SIG-M5 treated with dmso at 0.1 percent for 504 hours (cell line): ENCODE measurements at regions not wholly inside any gene's neighbourhood (a gene's known extent, or its start where the extent isn't known, plus 50 kb on each side); places are given as distances from the start of the nearest gene placed in this dataset.
"Not testable (repeated sequence)": the region's sequence is repeated elsewhere in the genome, so short reads cannot be mapped to it uniquely, and the experiment has no call there.

Source experiments
- DNase-seq: peaks from one replicate; lab custom pipeline; 2025; ENCODE audit not compliant: unreplicated experiment; lab: John Stamatoyannopoulos, UW

DNA sequence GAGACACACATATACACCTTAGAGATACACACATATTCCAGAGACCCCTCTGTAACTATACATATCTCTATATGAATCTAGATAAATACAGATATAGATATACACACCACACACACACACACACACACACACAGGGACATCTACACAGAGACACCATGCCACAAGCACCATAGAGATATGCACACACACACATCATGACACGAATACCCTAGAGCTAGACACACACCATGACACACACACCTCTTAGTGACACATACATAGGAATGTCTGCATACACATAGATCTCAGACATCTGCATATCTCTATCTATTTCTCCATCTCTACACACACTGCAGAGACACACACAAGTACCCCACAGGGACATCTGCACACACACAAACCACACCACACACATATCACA lies 270.0 kb downstream of the CYRIA start:
- no peak for DNase-seq

DNA sequence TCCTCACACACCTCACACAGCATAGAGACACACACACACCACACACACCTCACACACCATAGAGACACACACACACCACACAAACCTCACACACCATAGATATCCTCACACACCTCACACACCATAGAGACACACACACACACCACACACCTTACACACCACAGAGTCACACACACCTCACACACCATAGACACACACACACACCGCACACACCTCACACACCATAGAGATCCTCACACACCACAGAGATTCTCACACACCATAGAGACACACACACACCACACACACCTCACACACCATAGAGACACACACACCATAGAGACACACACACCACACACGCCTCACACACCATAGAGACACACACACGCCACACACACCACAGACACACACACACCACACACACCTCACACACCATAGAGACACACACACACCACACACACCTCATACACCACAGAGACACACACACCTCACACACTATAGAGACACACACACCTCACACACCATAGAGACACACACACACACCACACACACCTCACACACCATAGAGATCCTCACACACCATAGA lies 270.6 kb downstream of the CYRIA start:
- no peak for DNase-seq

DNA sequence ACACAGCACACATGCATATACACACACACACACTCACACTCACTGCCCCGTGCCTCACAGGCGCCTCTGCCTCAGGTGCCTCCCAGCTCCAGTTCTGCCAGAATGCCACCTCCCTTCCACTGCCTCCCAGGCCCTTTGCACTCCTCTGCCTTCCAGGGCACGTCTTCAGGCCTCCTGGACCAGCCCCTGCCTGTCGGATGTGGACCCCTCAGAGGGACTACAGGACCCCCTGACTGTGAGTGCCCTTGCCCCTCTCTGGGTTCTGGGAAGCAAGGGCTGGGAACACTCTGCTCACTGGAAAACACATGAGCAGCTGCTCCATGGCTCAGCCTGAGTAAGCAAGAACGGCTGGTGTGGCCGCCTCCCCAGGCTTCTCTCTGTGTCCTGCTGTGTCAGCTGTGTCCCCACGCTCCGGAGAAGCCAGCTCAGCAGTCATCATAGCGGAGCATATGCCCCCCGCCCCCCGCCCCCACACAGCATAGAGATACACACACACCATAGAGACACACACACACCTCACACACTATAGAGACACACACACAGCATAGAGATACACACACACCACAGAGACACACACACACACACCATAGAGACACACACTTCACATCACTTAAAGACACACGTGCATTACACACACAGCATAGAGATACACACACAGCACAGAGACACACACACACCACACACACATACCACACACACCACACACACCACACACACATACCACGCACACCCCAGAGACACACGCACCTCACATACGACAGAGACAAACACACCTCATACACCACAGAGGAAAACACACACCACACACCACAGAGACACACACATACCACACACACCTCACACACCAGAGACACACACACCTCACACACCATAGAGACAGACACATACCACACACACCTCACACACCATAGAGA lies 271.3 kb downstream of the CYRIA start:
- DNase-seq, result no peak

DNA sequence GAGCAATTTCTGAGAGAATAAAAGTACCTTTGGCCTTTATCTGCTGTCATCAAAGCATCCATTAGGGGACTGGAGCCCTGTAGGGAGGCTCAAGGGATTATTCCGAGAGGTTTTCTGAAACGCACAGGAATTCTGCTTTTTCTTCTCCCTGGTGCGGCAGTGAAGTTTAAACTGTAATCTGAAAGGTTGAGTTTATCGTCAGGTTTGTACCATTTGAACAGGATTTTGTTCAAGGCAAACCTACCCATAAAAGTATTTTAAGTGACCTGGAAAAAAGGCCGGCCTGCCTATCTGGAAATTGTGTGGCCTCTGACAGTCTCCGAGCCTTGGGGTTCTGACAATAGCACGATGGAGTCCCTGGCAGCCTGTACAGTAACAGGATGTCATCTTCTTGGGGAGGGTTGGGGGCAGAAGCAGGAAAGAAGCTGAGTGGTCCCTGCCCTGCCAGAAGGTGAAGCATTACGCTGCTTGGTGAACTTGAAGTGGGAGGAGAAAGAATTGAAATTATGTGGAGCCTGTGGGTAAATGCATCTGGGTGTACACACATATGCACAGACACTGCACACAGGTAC lies 272.0 kb downstream of the CYRIA start:
- DNase-seq, result no peak

DNA sequence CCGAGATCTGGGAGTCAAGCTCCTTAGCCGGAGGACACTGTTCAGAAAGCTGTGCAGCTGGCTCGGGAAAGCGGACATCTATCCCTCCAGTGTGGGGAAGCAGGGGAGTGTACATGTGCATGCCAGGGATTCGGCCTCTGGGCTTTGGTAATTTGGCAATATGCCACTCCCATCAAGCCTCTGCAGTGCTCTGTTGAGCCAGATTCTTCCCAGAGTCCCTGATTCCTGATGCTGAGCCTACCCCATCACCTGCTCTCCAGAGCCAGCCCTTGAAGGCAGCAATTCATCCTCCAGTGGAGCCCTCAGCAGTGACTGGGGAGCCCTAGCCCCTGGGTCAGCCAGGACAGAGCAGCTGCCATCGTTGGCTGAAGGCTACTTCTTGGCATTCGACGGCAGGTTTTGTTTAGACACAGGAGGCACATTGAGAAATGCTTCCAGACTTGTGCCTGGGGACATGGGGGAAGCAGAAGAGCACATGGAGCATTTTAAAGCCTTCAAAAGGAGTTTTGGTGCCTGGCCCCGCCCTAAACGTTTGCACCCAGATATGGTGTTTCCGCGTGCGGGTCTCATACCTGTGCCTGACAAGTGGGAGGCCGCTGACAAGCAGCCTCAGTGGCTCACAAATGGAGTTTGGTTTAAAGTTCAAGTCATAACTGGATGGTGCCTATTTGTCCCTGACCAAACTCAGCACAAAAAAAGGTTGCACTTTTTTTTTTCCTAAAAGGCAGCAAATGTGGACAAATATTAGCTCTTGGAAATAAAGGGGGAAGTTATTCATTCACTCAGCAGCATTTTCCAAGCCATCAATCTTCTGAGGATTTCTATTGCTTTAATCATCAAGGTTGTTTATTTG lies 272.8 kb downstream of the CYRIA start:
- no peak for DNase-seq

DNA sequence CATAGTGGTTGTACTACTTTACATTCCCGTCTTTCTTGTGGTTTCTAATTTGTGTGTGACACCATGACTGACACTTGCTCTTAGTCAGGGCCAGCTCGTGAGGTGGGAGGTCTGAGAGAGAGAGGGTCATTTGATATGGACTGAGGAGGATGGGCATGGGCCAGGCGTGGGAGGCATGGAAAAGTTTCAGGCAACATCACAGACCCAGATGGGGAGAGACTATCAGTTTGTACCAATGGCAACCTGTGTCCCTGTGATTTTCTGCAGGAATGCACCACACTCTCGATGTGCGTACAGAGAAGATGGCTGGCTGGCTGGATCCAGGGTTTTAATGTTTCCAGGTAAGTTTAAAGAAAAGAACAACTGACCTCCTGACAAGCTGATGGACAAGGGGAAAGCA lies 273.6 kb downstream of the CYRIA start:
- DNase-seq, result no peak

DNA sequence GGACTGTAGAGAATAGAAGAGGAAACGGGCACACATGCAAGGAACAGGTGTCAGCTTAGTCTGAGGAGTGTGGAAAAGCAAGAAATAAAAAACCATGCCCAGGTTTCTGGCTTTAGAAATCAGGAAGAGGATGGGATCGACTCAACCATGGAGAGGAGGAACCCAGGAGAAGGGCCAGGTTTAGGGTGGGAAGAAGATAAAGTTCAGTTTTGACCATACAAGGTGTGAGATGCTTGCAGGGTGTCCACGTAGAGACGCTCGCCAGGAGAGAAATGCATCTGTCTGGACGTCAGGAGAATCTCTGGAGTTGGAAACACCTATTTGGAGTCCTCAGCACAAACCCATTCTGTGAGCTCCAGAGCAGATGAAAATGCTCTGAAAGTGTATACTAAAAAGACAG lies 275.1 kb downstream of the CYRIA start:
- DNase-seq, result no peak

DNA sequence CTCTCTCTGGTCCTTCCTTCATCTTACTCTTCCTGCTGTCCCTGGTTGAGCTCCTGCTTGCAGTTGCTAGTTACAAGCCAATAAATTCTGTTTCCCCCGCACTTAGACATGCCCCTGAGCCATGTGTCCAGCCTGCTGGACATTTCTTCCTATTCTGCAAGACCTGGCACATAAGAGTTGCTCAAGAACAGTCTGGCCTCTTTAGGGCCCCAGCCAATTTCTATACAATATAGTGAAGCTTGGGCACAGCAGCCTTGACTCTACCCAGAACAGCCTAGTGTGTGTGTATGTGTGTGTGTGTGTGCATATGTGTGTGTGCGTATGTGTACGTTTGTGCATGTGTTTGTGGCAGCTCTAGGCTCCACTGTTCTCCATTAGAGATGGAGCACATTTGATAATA lies 276.0 kb downstream of the CYRIA start:
- no peak for DNase-seq

DNA sequence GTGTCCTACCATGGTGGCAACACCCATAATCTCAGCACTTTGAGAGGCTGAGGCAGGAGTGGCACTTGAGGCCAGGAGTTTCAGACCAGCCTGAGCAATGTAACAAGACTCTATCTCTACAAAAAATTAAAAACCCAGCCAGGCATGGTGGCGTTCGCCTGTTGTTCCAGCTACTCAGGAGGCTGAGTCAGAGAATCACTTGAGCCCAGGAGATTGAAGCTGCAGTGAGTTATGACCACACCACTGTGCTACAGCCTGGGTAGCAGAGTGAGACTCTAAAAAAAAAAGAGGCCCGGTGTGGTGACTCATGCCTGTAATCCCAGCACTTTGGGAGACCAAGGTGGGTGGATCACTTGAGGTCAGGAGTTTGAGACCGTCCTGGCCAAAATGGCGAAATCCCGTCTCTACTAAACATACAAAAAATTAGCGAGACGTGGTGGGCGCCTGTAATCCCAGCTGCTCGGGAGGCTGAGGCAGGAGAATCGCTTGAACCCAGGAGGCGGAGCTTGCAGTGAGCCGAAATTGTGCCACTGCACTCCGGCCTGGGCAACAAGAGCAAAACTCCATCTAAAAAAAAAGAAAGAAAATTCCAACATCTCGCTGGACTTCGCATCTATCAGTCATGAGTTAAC lies 277.3 kb downstream of the CYRIA start:
- DNase-seq, result not testable (repeated sequence)

DNA sequence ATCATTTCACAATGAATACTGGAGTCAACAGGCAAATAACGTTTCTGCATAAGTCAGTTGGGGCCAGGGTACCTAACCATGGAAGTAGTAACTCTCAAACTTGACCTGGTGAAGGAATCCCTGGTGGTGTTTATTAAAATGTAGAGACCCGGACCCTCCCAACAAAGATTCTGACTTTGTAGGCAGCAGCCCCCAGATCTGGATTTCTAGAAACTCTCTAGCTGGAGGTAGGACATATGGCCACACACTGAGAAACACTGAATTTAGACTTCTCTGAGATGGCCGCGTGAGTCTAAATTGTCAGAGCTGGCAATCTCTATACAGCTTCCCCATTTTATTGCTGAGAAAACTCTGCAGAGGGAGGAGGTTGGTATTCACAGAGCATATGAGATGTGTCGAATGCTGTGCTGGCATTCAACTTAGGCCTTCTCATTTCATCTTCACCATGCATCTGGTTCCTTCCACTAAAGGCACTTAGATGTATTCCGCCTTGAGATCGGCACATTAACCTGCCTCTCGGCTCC lies 278.1 kb downstream of the CYRIA start:
- no peak for DNase-seq

DNA sequence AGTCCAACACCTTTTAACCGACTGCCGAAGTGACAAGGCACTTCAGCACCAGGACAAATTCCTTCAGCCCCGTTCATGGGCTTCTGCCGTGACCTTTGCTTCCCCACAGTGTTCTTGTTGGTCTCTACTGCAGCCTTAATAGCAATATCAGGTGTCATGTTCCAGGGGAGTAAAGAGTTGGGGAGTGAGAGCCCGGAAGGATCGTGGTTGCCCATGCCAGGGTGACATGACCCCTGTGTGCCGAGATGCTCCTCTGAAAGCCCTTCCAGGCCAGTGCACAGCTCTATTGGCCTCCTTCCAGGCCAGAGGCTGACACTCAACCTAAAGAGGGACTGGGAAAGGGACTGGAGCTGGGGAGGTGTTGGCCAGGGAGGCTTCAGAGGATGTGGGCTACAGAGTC lies 279.2 kb downstream of the CYRIA start:
- DNase-seq, result no peak

DNA sequence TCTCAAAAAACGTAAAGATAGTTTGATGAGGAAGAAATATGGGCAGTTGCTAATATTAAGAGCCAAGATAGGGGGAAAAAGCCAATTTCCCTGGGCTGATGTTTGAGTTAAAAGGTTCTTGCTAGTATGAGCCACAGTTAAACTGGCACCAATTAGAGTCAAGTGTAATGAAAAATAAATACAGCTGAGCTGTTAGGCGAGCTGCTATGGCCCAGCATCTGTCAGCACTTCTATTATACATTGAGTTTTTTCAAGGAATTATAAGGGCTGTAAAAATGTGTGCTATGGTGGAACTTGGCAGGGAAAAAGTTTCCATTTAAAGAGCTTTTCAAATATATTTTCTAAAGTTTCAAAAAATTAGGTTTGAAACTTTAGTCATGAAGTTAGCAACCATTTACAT lies 279.6 kb downstream of the CYRIA start:
- DNase-seq, result no peak

DNA sequence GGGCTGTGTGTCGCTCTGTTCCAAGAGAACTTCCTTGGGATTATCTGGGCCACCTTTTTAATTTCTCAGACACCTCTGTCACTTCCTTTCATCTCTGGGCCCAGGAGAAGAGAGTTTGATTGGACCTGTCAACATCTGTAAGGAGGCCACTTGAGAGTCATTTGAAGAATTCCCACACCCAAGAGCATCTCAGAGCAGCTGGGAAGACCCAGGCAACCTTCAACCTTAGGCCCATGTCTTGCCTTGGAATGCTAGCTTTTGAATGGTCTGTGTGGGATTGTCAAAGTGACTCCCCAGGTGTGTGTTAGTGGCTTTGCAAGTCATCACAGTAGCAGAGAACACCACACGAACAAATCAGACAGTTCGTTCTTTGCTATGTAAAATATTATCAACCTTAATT lies 280.3 kb downstream of the CYRIA start:
- no peak for DNase-seq

DNA sequence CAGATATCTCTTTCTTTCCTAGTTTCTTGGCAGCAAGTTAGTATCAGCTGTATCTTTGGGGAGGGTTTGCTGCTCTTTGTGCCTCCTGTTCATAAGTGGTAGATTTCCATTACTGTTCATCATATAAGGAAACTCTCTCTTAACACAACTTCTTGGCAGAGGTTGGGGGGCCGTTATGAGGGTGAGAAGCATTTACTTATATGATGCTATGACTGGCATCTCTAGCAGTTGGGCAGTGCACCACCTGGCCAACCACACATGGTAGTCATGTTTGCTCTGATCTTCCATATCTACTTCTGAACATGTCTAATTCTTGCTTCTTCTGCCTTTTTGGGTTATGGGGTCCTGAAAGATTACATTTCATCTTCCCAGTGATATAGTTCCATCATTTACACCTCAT lies 282.2 kb downstream of the CYRIA start:
- DNase-seq, result no peak

DNA sequence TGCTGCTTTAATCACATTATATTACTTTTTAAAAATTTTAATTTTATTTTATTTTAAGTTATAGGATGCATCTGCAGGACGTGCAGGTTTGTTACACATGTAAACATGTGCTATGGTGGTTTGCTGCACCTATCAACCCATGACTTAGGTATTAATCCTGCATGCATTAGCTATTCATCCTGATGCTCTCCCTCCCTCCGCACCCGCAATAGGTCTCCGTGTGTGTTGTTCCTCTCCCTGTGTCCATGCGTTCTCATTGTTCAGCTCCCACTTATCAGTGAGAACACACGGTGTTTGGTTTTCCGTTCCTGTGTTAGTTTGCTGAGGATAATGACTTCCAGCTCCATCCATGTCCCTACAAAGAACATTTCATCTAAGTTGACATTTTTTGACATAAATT lies 283.2 kb downstream of the CYRIA start:
- no peak for DNase-seq

DNA sequence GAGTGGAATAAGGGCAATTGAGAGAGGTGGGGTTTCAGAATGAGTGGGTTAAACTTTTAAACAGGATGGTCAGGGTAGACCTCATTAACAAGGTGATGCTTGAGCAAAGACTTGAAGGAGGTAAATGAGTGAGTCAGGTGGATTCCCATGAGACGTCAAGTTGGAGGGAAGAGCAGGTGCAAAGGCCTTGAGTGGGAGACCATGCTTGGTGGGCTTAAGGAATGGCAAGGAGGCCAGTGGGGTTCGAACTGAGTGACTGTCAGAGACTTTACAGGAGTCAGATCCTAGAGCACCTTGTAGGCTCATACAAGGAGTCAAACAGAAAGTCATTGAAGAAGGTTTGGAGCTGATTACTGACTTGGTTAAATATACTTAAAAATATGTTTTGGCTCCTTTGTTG lies 284.1 kb downstream of the CYRIA start:
- DNase-seq, result no peak

DNA sequence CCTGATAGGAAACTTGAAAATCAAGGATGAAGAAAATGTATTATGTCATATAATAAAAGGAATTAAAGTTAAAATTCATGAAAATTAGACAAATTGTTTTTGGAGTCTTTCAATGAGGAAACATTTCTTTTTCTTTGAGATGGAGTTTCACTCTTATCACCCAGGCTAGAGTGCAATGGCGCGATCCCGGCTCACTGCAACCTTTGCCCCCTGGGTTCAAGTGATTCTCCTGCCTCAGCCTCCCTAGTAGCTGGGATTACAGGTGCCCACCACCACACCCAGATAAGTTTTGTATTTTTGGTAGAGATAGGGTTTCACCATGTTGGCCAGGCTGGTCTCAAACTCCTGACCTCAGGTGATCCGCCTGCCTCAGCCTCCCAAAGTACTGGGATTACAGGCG lies 285.7 kb downstream of the CYRIA start:
- not testable (repeated sequence) for DNase-seq

DNA sequence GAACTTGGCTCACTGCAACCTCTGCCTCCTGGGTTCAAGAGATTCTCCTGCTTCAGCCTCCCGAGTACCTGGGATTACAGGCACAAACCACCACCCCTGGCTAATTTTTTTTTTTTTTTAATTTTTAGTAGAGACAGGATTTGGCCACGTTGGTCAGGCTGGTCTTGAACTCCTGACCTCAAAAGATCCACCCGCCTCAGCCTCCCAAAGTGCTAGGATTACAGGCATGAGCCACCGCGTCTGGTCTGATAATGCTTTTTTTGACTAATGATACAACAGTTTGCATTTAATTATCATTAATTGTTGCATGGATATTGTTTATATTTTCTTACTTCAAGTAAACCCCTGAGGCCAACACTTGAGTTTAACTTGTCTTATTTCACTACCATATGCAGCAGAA lies 286.6 kb downstream of the CYRIA start:
- DNase-seq, result not testable (repeated sequence)

DNA sequence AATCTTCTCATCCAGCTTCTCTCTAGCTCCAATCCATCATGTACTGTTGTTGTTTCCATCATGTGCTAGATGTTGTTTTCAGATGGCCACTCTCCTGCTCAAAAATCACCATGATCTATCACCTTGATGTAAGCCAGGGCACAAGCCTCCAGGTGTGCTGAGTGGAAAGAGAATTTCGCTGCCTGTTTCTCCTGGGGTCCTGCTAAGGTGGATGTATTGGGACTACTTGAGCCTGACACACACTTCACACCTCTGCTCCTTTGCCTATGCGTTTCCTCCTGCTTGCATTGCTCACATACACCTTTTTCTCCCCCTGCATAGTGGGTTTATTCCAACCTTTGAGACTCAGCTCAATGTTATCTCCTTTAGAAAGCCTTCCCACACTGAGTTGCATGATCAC lies 287.6 kb downstream of the CYRIA start:
- DNase-seq, result no peak

DNA sequence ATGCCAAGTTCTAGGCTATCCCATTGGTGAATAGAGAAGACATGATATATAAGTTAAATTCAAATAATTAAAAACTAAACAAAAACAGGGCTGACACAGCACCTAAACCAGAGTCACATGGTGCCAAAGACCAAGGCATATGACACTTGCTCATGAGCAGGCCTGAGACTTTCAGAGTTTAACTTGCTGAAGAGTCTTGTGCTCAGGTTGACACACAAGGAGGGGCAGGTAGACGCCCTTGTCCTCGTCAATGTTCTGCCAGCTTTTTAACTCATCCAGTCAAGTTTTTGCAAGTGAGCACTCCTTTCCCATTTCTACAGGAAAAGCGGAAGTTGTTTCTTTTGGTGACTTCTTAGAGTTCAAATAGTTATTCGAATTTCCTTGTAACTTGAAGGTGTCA lies 289.7 kb downstream of the CYRIA start:
- DNase-seq, result no peak

DNA sequence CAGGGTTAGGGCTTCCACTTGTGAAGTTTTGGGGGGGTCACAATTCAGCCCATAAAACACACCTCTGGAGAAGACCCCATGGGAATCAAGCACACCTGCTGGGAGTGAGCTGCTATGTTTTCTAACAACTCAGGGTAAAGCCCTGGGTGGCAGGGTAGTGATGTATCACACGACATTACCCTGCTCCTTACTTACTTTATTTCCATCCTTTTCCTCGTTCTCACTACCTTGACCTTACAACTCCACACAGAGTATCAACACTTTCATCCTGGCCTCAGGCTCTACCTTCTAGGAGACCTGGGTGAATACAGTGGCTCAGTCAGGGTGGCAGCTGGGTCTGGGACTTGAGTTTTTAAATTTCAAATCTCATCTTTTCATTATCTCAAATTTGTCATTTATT lies 290.3 kb downstream of the CYRIA start:
- DNase-seq, result no peak
